Activated naive CD8-positive, alpha-beta T cell treated with anti-CD3 and anti-CD28 coated beads, Interleukin-2, amount 10 ng/mL, durations not matched to agents 7 days and 5 days (primary cell): ENCODE measurements at regions not wholly inside any gene's neighbourhood (a gene's known extent, or its start where the extent isn't known, plus 50 kb on each side); places are given as distances from the start of the nearest gene placed in this dataset.

Experiments
- ATAC-seq: fragments of 150-1000 bp; cut with Tn5 transposase; one replicate; pipeline ENCODE4 v1.10.0; 2021; ENCODE audit warnings: low read depth, moderate library complexity
- POLR2A ChIA-PET: fragments of 350-600 bp; sonication (Branson Sonifier 250); formaldehyde crosslinking; loops from one replicate; lab custom pipeline; 2021; ENCODE audit warnings: antibody characterized with exemption; lab: Charles Lee
- DNase-seq: peaks from one replicate; pipeline ENCODE4 v3.0.0; 2021
- H3K27ac Mint-ChIP-seq: one replicate; pipeline ENCODE4 v1.8.0; 2022; ENCODE audit warnings: mild to moderate bottlenecking, mixed read lengths
- H3K27me3 Mint-ChIP-seq: one replicate; pipeline ENCODE4 v1.8.0; 2022; ENCODE audit warnings: mild to moderate bottlenecking, moderate library complexity, mixed read lengths
- H3K36me3 Mint-ChIP-seq: one replicate; pipeline ENCODE4 v1.8.0; 2021; ENCODE audit warnings: mild to moderate bottlenecking, mixed read lengths
- H3K4me1 Mint-ChIP-seq: one replicate; pipeline ENCODE4 v1.8.0; 2021; ENCODE audit warnings: mixed read lengths
- H3K4me3 Mint-ChIP-seq: one replicate; pipeline ENCODE4 v1.8.0; 2022; ENCODE audit warnings: mild to moderate bottlenecking, moderate library complexity, mixed read lengths
- H3K9me3 Mint-ChIP-seq: one replicate; pipeline ENCODE4 v1.8.0; 2021; ENCODE audit warnings: mixed read lengths

DNA sequence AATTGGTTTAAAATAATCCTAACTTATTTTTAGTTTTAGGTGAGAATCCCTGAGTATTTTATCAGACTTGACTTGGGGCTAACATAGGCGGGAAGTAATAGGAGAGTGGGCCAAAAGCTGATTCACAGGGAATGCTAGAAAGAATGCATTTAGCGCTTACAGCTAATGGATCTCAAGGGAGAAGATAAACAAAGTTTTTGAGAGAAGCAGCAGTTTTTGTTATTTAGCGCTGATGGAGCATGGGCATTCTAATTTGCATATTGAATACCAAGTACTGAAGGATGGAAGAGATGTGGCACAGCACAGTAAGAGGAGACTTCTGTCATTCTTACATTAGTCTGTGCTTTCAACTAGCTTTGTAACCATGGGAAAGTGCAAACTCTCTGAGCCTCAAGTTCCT, 436.0 kb upstream of the FBXO33 start:
- ATAC-seq: no peak

GRCh38 chr14:39863441-39863840, 431.2 kb upstream of the FBXO33 start:
- no peaks in the 10 kb centered on the region for H3K27me3 Mint-ChIP-seq
- POLR2A ChIA-PET: no interaction called here
- H3K27ac Mint-ChIP-seq: no peak overlapping the region
- H3K4me1 Mint-ChIP-seq: no peaks in the 10 kb centered on the region
- no peak for ATAC-seq
- peaks cover 1% of the 10 kb centered on the region for H3K9me3 Mint-ChIP-seq
- no peak for DNase-seq
- no peak overlapping the region for H3K4me3 Mint-ChIP-seq
- no peaks in the 10 kb centered on the region for H3K36me3 Mint-ChIP-seq

More for the DNA sequence above, 436.0 kb upstream of the FBXO33 start:
- Mint-ChIP-seq H3K27ac (no peak overlapping the region), H3K9me3 (peaks cover 1% of the 10 kb centered on the region), H3K4me3 (no peak overlapping the region), H3K36me3 (no peaks in the 10 kb centered on the region), H3K4me1 (no peaks in the 10 kb centered on the region), H3K27me3 (no peaks in the 10 kb centered on the region)
- POLR2A ChIA-PET: no interaction called here
- no peak for DNase-seq

- DNase-seq (no peak), ATAC-seq (no peak)
- H3K4me1 Mint-ChIP-seq: no peaks in the 10 kb centered on the region
- H3K27me3 Mint-ChIP-seq: peaks cover 2% of the 10 kb centered on the region
- no peak overlapping the region for H3K27ac Mint-ChIP-seq
- H3K9me3 Mint-ChIP-seq: peaks cover 1% of the 10 kb centered on the region
- H3K4me3 Mint-ChIP-seq: no peak overlapping the region
- POLR2A ChIA-PET: no interaction called here
- H3K36me3 Mint-ChIP-seq: no peaks in the 10 kb centered on the region
These were observed 429.5 kb upstream of the FBXO33 start for GRCh38 chr14:39861696-39862095.

- POLR2A ChIA-PET: no interaction called here
- ATAC-seq (no peak), DNase-seq (no peak)
- no peak overlapping the region for H3K27ac Mint-ChIP-seq
- peaks cover 1% of the 10 kb centered on the region for H3K9me3 Mint-ChIP-seq
- peaks cover 2% of the 10 kb centered on the region for H3K27me3 Mint-ChIP-seq
- H3K4me1 Mint-ChIP-seq: no peaks in the 10 kb centered on the region
- no peaks in the 10 kb centered on the region for H3K36me3 Mint-ChIP-seq
- no peak overlapping the region for H3K4me3 Mint-ChIP-seq
These were observed 429.0 kb upstream of the FBXO33 start for GRCh38 chr14:39861229-39861600.

DNA sequence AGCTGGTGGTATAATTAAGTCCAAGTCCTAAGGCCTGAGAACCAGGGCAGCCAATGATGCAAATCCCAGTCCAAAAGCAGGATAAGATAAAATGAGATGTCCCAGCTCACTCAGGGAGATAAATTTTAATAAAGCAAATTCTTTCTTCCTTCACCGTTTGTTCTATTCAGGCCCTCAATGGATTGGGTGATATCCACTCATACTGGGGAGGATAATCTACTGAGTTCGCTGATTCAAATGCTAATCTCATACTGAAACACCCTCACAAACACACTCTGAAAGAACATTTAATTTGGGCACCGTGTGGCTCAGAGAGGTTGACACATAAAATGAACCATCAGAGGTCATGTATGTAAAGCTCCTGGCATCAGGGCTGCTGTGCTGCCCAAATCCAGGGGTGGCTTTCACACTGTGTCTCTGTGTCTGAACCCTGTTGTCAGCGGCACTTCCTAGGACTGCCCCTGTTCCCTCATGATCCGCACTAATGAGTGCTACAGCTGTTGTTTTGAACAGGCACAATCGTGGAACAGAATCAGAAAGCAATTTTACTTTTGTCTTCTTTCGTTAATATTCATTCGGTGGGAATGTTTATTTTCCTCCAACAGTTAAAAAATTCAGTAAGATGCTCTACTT, 428.5 kb upstream of the FBXO33 start:
- H3K36me3 Mint-ChIP-seq: no peaks in the 10 kb centered on the region
- ATAC-seq: no peak

DNA sequence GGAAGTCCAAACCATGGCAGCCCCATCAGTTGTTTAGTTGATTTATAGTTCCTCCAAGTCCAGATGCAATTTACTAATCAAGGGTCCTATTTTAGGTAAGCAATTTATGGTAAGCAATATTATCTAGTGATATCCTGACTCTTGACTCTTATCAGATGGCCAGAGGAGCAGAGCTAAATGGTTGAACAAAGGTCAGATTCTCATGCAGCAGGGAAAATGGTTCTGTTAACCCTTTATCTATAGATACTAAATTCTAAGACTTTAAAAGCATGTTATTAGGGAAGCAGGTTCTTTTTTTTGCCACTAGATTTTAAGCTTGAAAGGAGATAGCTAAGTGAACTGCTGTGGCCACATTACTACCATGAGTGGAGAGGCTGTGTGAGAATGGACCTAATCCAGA, 427.1 kb upstream of the FBXO33 start:
- DNase-seq (no peak), ATAC-seq (no peak)
- Mint-ChIP-seq H3K36me3 (no peaks in the 10 kb centered on the region), H3K4me1 (no peaks in the 10 kb centered on the region), H3K27me3 (peaks cover 2% of the 10 kb centered on the region), H3K4me3 (no peak overlapping the region), H3K27ac (no peak overlapping the region), H3K9me3 (peaks cover 2% of the 10 kb centered on the region)
- POLR2A ChIA-PET: no interaction called here

More for the DNA sequence above, 428.5 kb upstream of the FBXO33 start:
- no peak overlapping the region for H3K4me3 Mint-ChIP-seq
- H3K9me3 Mint-ChIP-seq: peaks cover under 1% of the 10 kb centered on the region
- H3K27ac Mint-ChIP-seq: no peak overlapping the region
- DNase-seq: no peak
- H3K4me1 Mint-ChIP-seq: no peaks in the 10 kb centered on the region
- POLR2A ChIA-PET: no interaction called here
- peaks cover 2% of the 10 kb centered on the region for H3K27me3 Mint-ChIP-seq

- POLR2A ChIA-PET: no interaction called here
- H3K27ac Mint-ChIP-seq: no peak overlapping the region
These were observed 425.3 kb upstream of the FBXO33 start for GRCh38 chr14:39857376-39858055.

GRCh38 chr14:39853441-39853840, 421.2 kb upstream of the FBXO33 start:
- POLR2A ChIA-PET: no interaction called here

More at GRCh38 chr14:39857376-39858055, 425.3 kb upstream of the FBXO33 start:
- Mint-ChIP-seq H3K9me3 (peaks cover 2% of the 10 kb centered on the region), H3K36me3 (no peaks in the 10 kb centered on the region), H3K4me1 (no peaks in the 10 kb centered on the region), H3K4me3 (no peak overlapping the region), H3K27me3 (peaks cover 2% of the 10 kb centered on the region)
- DNase-seq (no peak), ATAC-seq (no peak)

GRCh38 chr14:39851202-39851601, 419.0 kb upstream of the FBXO33 start:
- Mint-ChIP-seq H3K4me1 (no peaks in the 10 kb centered on the region), H3K27ac (no peak overlapping the region), H3K36me3 (no peaks in the 10 kb centered on the region), H3K9me3 (peaks cover 2% of the 10 kb centered on the region), H3K27me3 (no peaks in the 10 kb centered on the region), H3K4me3 (no peak overlapping the region)
- DNase-seq (no peak), ATAC-seq (no peak)
- POLR2A ChIA-PET: no interaction called here

More at GRCh38 chr14:39853441-39853840, 421.2 kb upstream of the FBXO33 start:
- DNase-seq: no peak
- no peak overlapping the region for H3K27ac Mint-ChIP-seq
- no peak overlapping the region for H3K4me3 Mint-ChIP-seq
- H3K9me3 Mint-ChIP-seq: peaks cover 2% of the 10 kb centered on the region
- ATAC-seq: no peak
- H3K27me3 Mint-ChIP-seq: peaks cover 2% of the 10 kb centered on the region
- H3K36me3 Mint-ChIP-seq: no peaks in the 10 kb centered on the region
- H3K4me1 Mint-ChIP-seq: no peaks in the 10 kb centered on the region

DNA sequence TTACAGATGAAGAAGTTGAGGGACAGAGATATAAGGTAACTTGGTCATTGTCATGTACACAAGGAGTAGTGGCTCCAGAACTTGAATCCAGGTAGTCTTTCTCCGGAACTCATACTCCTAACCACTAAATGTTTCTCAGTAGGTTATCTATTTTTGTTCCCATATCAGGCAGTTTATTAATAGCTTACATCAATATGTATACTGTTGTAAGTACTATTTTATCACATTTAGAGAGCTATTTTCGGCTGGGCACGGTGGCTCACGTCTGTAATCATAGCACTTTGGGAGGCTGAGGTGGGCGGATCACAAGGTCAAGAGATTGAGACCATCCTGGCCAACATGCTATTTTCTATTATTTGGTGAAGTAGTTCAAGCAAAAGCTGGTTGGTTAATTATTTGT, 415.6 kb upstream of the FBXO33 start:
- ATAC-seq: no peak
- H3K9me3 Mint-ChIP-seq: no peaks in the 10 kb centered on the region
- no peak overlapping the region for H3K27ac Mint-ChIP-seq
- H3K27me3 Mint-ChIP-seq: no peaks in the 10 kb centered on the region
- no peaks in the 10 kb centered on the region for H3K36me3 Mint-ChIP-seq
- no peak overlapping the region for H3K4me3 Mint-ChIP-seq
- POLR2A ChIA-PET: no interaction called here
- no peak for DNase-seq
- H3K4me1 Mint-ChIP-seq: no peaks in the 10 kb centered on the region

DNA sequence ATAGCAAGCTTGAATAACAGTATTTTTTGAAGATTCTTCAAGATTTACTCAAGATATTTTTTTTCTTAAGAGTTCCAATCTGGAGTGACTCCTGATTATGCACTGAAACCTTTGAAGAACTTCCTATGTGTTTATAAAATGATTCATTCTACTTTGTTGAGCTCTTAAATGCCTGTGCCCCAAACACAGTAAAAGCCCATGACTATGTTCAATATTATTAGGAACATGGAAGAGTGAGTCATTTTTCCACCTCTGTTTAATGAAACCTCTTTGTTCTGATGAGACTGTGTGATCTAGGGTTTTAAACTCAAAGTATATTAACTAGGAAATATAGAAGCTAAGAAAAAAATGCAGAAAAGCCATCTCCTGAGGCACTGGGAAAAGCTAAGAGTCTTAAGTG, 415.0 kb upstream of the FBXO33 start:
- H3K4me3 Mint-ChIP-seq: no peak overlapping the region
- H3K9me3 Mint-ChIP-seq: no peaks in the 10 kb centered on the region
- ATAC-seq (no peak), DNase-seq (no peak)
- H3K4me1 Mint-ChIP-seq: no peaks in the 10 kb centered on the region
- H3K27me3 Mint-ChIP-seq: no peaks in the 10 kb centered on the region
- no peak overlapping the region for H3K27ac Mint-ChIP-seq
- no peaks in the 10 kb centered on the region for H3K36me3 Mint-ChIP-seq
- POLR2A ChIA-PET: no interaction called here

- H3K27ac Mint-ChIP-seq: no peak overlapping the region
- H3K9me3 Mint-ChIP-seq: peaks cover 4% of the 10 kb centered on the region
- ATAC-seq (no peak), DNase-seq (no peak)
- POLR2A ChIA-PET: no interaction called here
- H3K4me3 Mint-ChIP-seq: no peak overlapping the region
- no peaks in the 10 kb centered on the region for H3K4me1 Mint-ChIP-seq
- H3K27me3 Mint-ChIP-seq: no peaks in the 10 kb centered on the region
- H3K36me3 Mint-ChIP-seq: no peaks in the 10 kb centered on the region
These were observed 411.6 kb upstream of the FBXO33 start for GRCh38 chr14:39843881-39844280.

- Mint-ChIP-seq H3K27ac (no peak overlapping the region), H3K4me3 (no peak overlapping the region), H3K9me3 (peaks cover 4% of the 10 kb centered on the region), H3K36me3 (no peaks in the 10 kb centered on the region), H3K4me1 (no peaks in the 10 kb centered on the region), H3K27me3 (no peaks in the 10 kb centered on the region)
- ATAC-seq (no peak), DNase-seq (no peak)
- POLR2A ChIA-PET: no interaction called here
These were observed 408.9 kb upstream of the FBXO33 start for GRCh38 chr14:39841088-39841487.

GRCh38 chr14:39827901-39828655, 395.8 kb upstream of the FBXO33 start:
- H3K36me3 Mint-ChIP-seq: no peaks in the 10 kb centered on the region
- no peak overlapping the region for H3K27ac Mint-ChIP-seq
- peaks cover 5% of the 10 kb centered on the region for H3K9me3 Mint-ChIP-seq
- POLR2A ChIA-PET: no interaction called here
- no peaks in the 10 kb centered on the region for H3K27me3 Mint-ChIP-seq
- DNase-seq (no peak), ATAC-seq (no peak)
- H3K4me3 Mint-ChIP-seq: no peak overlapping the region
- no peaks in the 10 kb centered on the region for H3K4me1 Mint-ChIP-seq
